CD4-positive, alpha-beta T cell (primary cell): ENCODE measurements at regions not wholly inside any gene's neighbourhood (a gene's known extent, or its start where the extent isn't known, plus 50 kb on each side); places are given as distances from the start of the nearest gene placed in this dataset.

Experiments
- ATAC-seq: fragments of 200-7000 bp; cut with Tn5 transposase; one replicate; pipeline ENCODE4 v1.10.0; 2022; ENCODE audit warnings: mild to moderate bottlenecking; ENCODE audit not compliant: poor library complexity
- CTCF ChIA-PET: fragments of 350-600 bp; sonication (Branson Sonifier 250); formaldehyde crosslinking; loops from one replicate; lab custom pipeline; 2021; ENCODE audit warnings: antibody characterized with exemption, inconsistent platforms; lab: Charles Lee
- POLR2A ChIA-PET: fragments of 350-600 bp; sonication (Branson Sonifier 250); formaldehyde crosslinking; loops from one replicate; lab custom pipeline; 2021; ENCODE audit warnings: antibody characterized with exemption, inconsistent platforms; lab: Charles Lee
- DNase-seq, 14 experiments: peaks; one replicate each; pipeline ENCODE4 v3.0.0-alpha.2; 2013 to 2020; ENCODE audit warnings: mixed read lengths in 2 of 14
- H3K27ac ChIP-seq, 2 donors: one replicate each; pipeline versions ENCODE4 v1.5.1 to v1.7.0; 2013; ENCODE audit warnings: low read length in 2 of 2, low read depth in 1 of 2, mild to moderate bottlenecking in 1 of 2
- H3K27me3 ChIP-seq, 2 experiments: 1 replicate in 1 of 2; 2 replicates in 1 of 2; pipeline versions ENCODE4 v1.6.1 to v1.7.0; 2013; ENCODE audit warnings: low read length in 2 of 2, control low read depth in 1 of 2, mild to moderate bottlenecking in 1 of 2, moderate library complexity in 1 of 2; ENCODE audit not compliant: insufficient read depth in 2 of 2, control insufficient read depth in 1 of 2
- H3K36me3 ChIP-seq: one replicate; pipeline ENCODE4 v1.6.1; 2013; ENCODE audit warnings: low read length, control low read depth; ENCODE audit not compliant: insufficient read depth
- H3K4me1 ChIP-seq: one replicate; pipeline ENCODE4 v1.6.1; 2013; ENCODE audit warnings: low read length, control low read depth; ENCODE audit not compliant: insufficient read depth
- H3K4me3 ChIP-seq: one replicate; pipeline ENCODE4 v1.5.1; 2013; ENCODE audit warnings: mild to moderate bottlenecking, low read length, moderate library complexity
- H3K9me3 ChIP-seq, 2 experiments: 1 replicate in 1 of 2; 2 replicates in 1 of 2; pipeline versions ENCODE4 v1.6.1 to v1.7.0; 2013; ENCODE audit warnings: low read length in 2 of 2, mild to moderate bottlenecking in 2 of 2, control low read depth in 1 of 2, moderate library complexity in 1 of 2; ENCODE audit not compliant: control insufficient read depth in 1 of 2, insufficient read depth in 1 of 2
- H3K27ac Mint-ChIP-seq: one replicate; pipeline ENCODE4 v1.8.0; 2020; ENCODE audit warnings: mixed read lengths
- H3K27me3 Mint-ChIP-seq: one replicate; pipeline ENCODE4 v1.8.0; 2021; ENCODE audit warnings: mixed read lengths
- H3K36me3 Mint-ChIP-seq: one replicate; pipeline ENCODE4 v1.8.0; 2021; ENCODE audit warnings: low read depth, mixed read lengths
- H3K4me1 Mint-ChIP-seq: one replicate; pipeline ENCODE4 v1.8.0; 2021; ENCODE audit warnings: low read depth, mixed read lengths
- H3K4me3 Mint-ChIP-seq: one replicate; pipeline ENCODE4 v1.8.0; 2020; ENCODE audit warnings: mild to moderate bottlenecking, mixed read lengths
- H3K9me3 Mint-ChIP-seq: one replicate; pipeline ENCODE4 v1.8.0; 2020; ENCODE audit warnings: mixed read lengths
- intact Hi-C, 2 experiments: fragments of 100-400 bp; cut with DNase I in 1 of 2; cut with micrococcal nuclease in 1 of 2; formaldehyde crosslinking; loops; one replicate each; pipeline versions ENCODE4 v1.15.1 to v1.9.0; 2023 to 2025; cut with DNase I, micrococcal nuclease
- TF ChIP-seq, protein P1 (sequence below): fragments of 200-600 bp; IDR thresholded peaks from one replicate; pipeline ENCODE4 v1.8.0; 2022; ENCODE audit warnings: antibody characterized with exemption, mild to moderate bottlenecking

- DNase-seq (no peak), ATAC-seq (no peak)
- peaks cover 0 to 24% of the 10 kb centered on the region in 2 experiments for H3K9me3 ChIP-seq
- Mint-ChIP-seq H3K27me3 (peaks cover 12% of the 10 kb centered on the region), H3K4me1 (no peaks in the 10 kb centered on the region), H3K36me3 (no peaks in the 10 kb centered on the region), H3K9me3 (no peaks in the 10 kb centered on the region), H3K4me3 (no peak overlapping the region), H3K27ac (no peak overlapping the region)
- TF ChIP-seq, protein P1, sequence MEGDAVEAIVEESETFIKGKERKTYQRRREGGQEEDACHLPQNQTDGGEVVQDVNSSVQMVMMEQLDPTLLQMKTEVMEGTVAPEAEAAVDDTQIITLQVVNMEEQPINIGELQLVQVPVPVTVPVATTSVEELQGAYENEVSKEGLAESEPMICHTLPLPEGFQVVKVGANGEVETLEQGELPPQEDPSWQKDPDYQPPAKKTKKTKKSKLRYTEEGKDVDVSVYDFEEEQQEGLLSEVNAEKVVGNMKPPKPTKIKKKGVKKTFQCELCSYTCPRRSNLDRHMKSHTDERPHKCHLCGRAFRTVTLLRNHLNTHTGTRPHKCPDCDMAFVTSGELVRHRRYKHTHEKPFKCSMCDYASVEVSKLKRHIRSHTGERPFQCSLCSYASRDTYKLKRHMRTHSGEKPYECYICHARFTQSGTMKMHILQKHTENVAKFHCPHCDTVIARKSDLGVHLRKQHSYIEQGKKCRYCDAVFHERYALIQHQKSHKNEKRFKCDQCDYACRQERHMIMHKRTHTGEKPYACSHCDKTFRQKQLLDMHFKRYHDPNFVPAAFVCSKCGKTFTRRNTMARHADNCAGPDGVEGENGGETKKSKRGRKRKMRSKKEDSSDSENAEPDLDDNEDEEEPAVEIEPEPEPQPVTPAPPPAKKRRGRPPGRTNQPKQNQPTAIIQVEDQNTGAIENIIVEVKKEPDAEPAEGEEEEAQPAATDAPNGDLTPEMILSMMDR: no peak
- ChIA-PET CTCF (no interaction called here), POLR2A (no interaction called here)
- no peaks in the 10 kb centered on the region for H3K4me1 ChIP-seq
- no peaks in the 10 kb centered on the region for H3K36me3 ChIP-seq
- no peak overlapping the region for H3K4me3 ChIP-seq
- H3K27me3 ChIP-seq: no peaks in the 10 kb centered on the region
- intact Hi-C loops: no loop called here
- H3K27ac ChIP-seq: no peak overlapping the region
Measured at GRCh38 chr22:27433585-27434190, 367.9 kb downstream of the MN1 start.

GRCh38 chr22:27434898-27435297 is 366.7 kb downstream of the MN1 start:
- DNase-seq: no peak
- Histone ChIP-seq H3K27ac (no peak overlapping the region), H3K4me3 (no peak overlapping the region), H3K27me3 (no peaks in the 10 kb centered on the region), H3K9me3 (peaks cover 0 to 27% of the 10 kb centered on the region in 2 experiments), H3K4me1 (no peaks in the 10 kb centered on the region), H3K36me3 (no peaks in the 10 kb centered on the region)
- Mint-ChIP-seq H3K9me3 (no peaks in the 10 kb centered on the region), H3K4me1 (no peaks in the 10 kb centered on the region), H3K4me3 (no peak overlapping the region), H3K27me3 (peaks cover 13% of the 10 kb centered on the region), H3K36me3 (no peaks in the 10 kb centered on the region), H3K27ac (no peak overlapping the region)
- ChIA-PET POLR2A (no interaction called here), CTCF (no interaction called here)
- no peak for ATAC-seq
- TF ChIP-seq, protein P1: no peak
- intact Hi-C loops: no loop called here

GRCh38 chr22:27435844-27436576 is 365.5 kb downstream of the MN1 start:
- Histone ChIP-seq H3K27me3 (no peaks in the 10 kb centered on the region), H3K4me3 (no peak overlapping the region), H3K36me3 (no peaks in the 10 kb centered on the region), H3K4me1 (no peaks in the 10 kb centered on the region), H3K27ac (no peak overlapping the region), H3K9me3 (peaks cover 0 to 24% of the 10 kb centered on the region in 2 experiments)
- no peaks in the 10 kb centered on the region for H3K36me3 Mint-ChIP-seq
- H3K4me3 Mint-ChIP-seq: no peak overlapping the region
- H3K4me1 Mint-ChIP-seq: no peaks in the 10 kb centered on the region
- TF ChIP-seq, protein P1: no peak
- intact Hi-C loops: no loop called here
- peaks cover 20% of the 10 kb centered on the region for H3K27me3 Mint-ChIP-seq
- ATAC-seq (no peak), DNase-seq (no peak)
- no peaks in the 10 kb centered on the region for H3K9me3 Mint-ChIP-seq
- ChIA-PET CTCF (no interaction called here), POLR2A (no interaction called here)
- no peak overlapping the region for H3K27ac Mint-ChIP-seq
